ENCODE measurements at regions not wholly inside any gene's neighbourhood (a gene's known extent, or its start where the extent isn't known, plus 50 kb on each side); places are given as distances from the start of the nearest gene placed in this dataset.

- H3K27me3 ChIP-seq, result no peaks in the 10 kb centered on the region
These were observed 143.8 kb upstream of the KLF4 start for GRCh38 chr9:107633406-107633805.

GRCh38 chr9:107632661-107633060 is 143.1 kb upstream of the KLF4 start:
- intact Hi-C loops (cut with DNase I; ENCODE audit: low total_unique reads), result no loop called here
- Histone ChIP-seq H3K4me3 (no peak overlapping the region), H3K36me3 (no peaks in the 10 kb centered on the region), H3K27ac (no peak overlapping the region), H3K27me3 (no peaks in the 10 kb centered on the region), H3K9me3 (no peaks in the 10 kb centered on the region), H3K4me1 (peaks cover 0 to 14% (median 10%) of the 10 kb centered on the region in 4 donors)
- TF ChIP-seq CTCF (IDR thresholded peaks at IDR 0.05), result no peak
- DNase-seq, result no peak

More at GRCh38 chr9:107633406-107633805, 143.8 kb upstream of the KLF4 start:
- no peaks in the 10 kb centered on the region for H3K9me3 ChIP-seq
- intact Hi-C loops (cut with DNase I; ENCODE audit: low total_unique reads), result no loop called here
- H3K4me3 ChIP-seq, result no peak overlapping the region
- no peaks in the 10 kb centered on the region for H3K36me3 ChIP-seq
- no peak for DNase-seq
- no peak overlapping the region for H3K27ac ChIP-seq
- TF ChIP-seq CTCF (IDR thresholded peaks at IDR 0.05), result no peak
- peaks cover 0 to 14% (median 11%) of the 10 kb centered on the region in 4 donors for H3K4me1 ChIP-seq

- no peak overlapping the region for H3K27ac ChIP-seq
- H3K9me3 ChIP-seq, result no peaks in the 10 kb centered on the region
- no peak for DNase-seq
- peaks cover 0 to 10% (median 8%) of the 10 kb centered on the region in 4 donors for H3K4me1 ChIP-seq
- H3K27me3 ChIP-seq, result no peaks in the 10 kb centered on the region
- intact Hi-C loops (cut with DNase I; ENCODE audit: low total_unique reads), result no loop called here
- no peak overlapping the region for H3K4me3 ChIP-seq
- no peak for TF ChIP-seq CTCF (IDR thresholded peaks at IDR 0.05)
- no peaks in the 10 kb centered on the region for H3K36me3 ChIP-seq
These were observed 142.6 kb upstream of the KLF4 start for GRCh38 chr9:107632216-107632615.

- intact Hi-C loops (cut with DNase I; ENCODE audit: low total_unique reads), result no loop called here
- no peak for TF ChIP-seq CTCF (IDR thresholded peaks at IDR 0.05)
- no peak overlapping the region for H3K27ac ChIP-seq
- DNase-seq, result no peak
- no peak overlapping the region for H3K4me3 ChIP-seq
- peaks cover 0 to 6% (median 3%) of the 10 kb centered on the region in 4 donors for H3K4me1 ChIP-seq
- no peaks in the 10 kb centered on the region for H3K27me3 ChIP-seq
- H3K36me3 ChIP-seq, result no peaks in the 10 kb centered on the region
- H3K9me3 ChIP-seq, result no peaks in the 10 kb centered on the region
These were observed 142.2 kb upstream of the KLF4 start for GRCh38 chr9:107631788-107632187.

GRCh38 chr9:107630156-107630555 is 140.6 kb upstream of the KLF4 start:
- intact Hi-C loops (cut with DNase I; ENCODE audit: low total_unique reads), result no loop called here
- Histone ChIP-seq H3K27ac (no peak overlapping the region), H3K4me3 (no peak overlapping the region), H3K36me3 (no peaks in the 10 kb centered on the region), H3K9me3 (no peaks in the 10 kb centered on the region), H3K27me3 (no peaks in the 10 kb centered on the region), H3K4me1 (no peaks in the 10 kb centered on the region)
- no peak for DNase-seq
- TF ChIP-seq CTCF (IDR thresholded peaks at IDR 0.05), result no peak

- no peak for DNase-seq
- Histone ChIP-seq H3K27me3 (no peaks in the 10 kb centered on the region), H3K9me3 (no peaks in the 10 kb centered on the region), H3K36me3 (no peaks in the 10 kb centered on the region), H3K4me3 (no peak overlapping the region), H3K27ac (no peak overlapping the region), H3K4me1 (no peaks in the 10 kb centered on the region)
- no peak for TF ChIP-seq CTCF (IDR thresholded peaks at IDR 0.05)
- intact Hi-C loops (cut with DNase I; ENCODE audit: low total_unique reads), result no loop called here
These were observed 138.9 kb upstream of the KLF4 start for GRCh38 chr9:107628444-107628843.
